ENCODE measurements at regions not wholly inside any gene's neighbourhood (a gene's known extent, or its start where the extent isn't known, plus 50 kb on each side); places are given as distances from the start of the nearest gene placed in this dataset.

DNA sequence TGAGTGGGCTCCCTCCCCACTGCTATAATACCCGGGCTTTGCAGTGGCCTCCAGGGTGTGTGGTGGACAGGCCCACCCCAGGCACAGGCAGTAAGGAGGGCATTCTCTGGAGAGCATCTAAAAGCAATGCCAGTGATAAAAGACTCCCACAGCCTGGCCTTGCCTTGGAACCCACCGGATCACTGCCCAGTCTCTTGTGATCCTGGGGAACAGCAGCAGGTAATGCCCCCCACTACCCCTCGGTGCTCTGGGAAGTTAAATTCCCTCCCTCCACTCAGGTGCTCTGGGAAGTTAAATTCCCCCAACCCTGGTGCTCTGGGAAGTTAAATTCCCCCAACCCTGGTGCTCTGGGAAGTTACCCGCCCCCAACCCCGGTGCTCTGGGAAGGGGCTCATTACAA lies 565.2 kb downstream of the TCERG1L start:
- POLR2A ChIA-PET, result no interaction called here
- Histone ChIP-seq H3K4me3 (no peak overlapping the region), H3K27ac (no peak overlapping the region), H3K9me3 (no peaks in the 10 kb centered on the region), H3K4me1 (no peaks in the 10 kb centered on the region), H3K4me2 (no peak overlapping the region)
- no peak for TF ChIP-seq TFCP2L1 (CRISPR knock-in tag; IDR thresholded peaks at IDR 0.05)
- TF ChIP-seq RARB (CRISPR knock-in tag; IDR thresholded peaks at IDR 0.05), result no peak
- no peak for TF ChIP-seq NR3C1 (IDR thresholded peaks at IDR 0.05)
- TF ChIP-seq FOSB (CRISPR knock-in tag; IDR thresholded peaks at IDR 0.05), result no peak
- no peak for TF ChIP-seq NPAS2 (CRISPR knock-in tag; IDR thresholded peaks at IDR 0.05; ENCODE audit: borderline replicate concordance)
- TF ChIP-seq FOXS1 (CRISPR knock-in tag; IDR thresholded peaks at IDR 0.05), result no peak
- ATAC-seq (no peak), FAIRE-seq (no peak), DNase-seq (ENCODE audit: low read depth in 1 of 2, low spot score in 1 of 2) (no peak)
- CTCF ChIA-PET, result no interaction called here
- WGBS (ENCODE audit: missing lambda C conversion rate), result 0% methylated on average over 2 of the region's 5 CpGs

GRCh38 chr10:130747356-130747755 lies 564.2 kb downstream of the TCERG1L start:
- Histone ChIP-seq H3K9me3 (no peaks in the 10 kb centered on the region), H3K27ac (no peak overlapping the region), H3K4me1 (no peaks in the 10 kb centered on the region), H3K4me3 (no peak overlapping the region), H3K4me2 (no peak overlapping the region)
- CTCF ChIA-PET, result no interaction called here
- no peak for DNase-seq (ENCODE audit: low read depth in 1 of 2, low spot score in 1 of 2)
- FAIRE-seq, result no peak
- no peak for ATAC-seq
- WGBS (ENCODE audit: missing lambda C conversion rate), result 31% methylated on average over 11 of the region's 11 CpGs
- TF ChIP-seq PHF8 (IDR thresholded peaks at IDR 0.05; ENCODE audit: borderline replicate concordance, low read depth) (no peak), SREBF2 (IDR thresholded peaks at IDR 0.05) (no peak), KDM1A (IDR thresholded peaks at IDR 0.05; ENCODE audit: low read depth) (no peak), HES2 (IDR thresholded peaks at IDR 0.05) (no peak), FOSB (CRISPR knock-in tag; IDR thresholded peaks at IDR 0.05) (no peak), PBX3 (IDR thresholded peaks at IDR 0.05) (no peak), FOSL2 (IDR thresholded peaks at IDR 0.05) (no peak), FOSL2 (CRISPR knock-in tag; IDR thresholded peaks at IDR 0.05) (no peak), REST (IDR thresholded peaks at IDR 0.05) (no peak), HEYL (CRISPR knock-in tag; IDR thresholded peaks at IDR 0.05) (no peak), NR3C1 (IDR thresholded peaks at IDR 0.05) (no peak), GATA3 (IDR thresholded peaks at IDR 0.05; ENCODE audit: borderline replicate concordance) (no peak), NFE2L2 (conservative IDR thresholded peaks at IDR 0.05; ENCODE audit: low read length) (no peak), JUN (IDR thresholded peaks at IDR 0.05) (no peak), CBX8 (IDR thresholded peaks at IDR 0.05) (no peak), HOXA7 (CRISPR knock-in tag; IDR thresholded peaks at IDR 0.05) (no peak), MYC (IDR thresholded peaks at IDR 0.05; ENCODE audit: borderline replicate concordance, low read length) (no peak), MAFK (IDR thresholded peaks at IDR 0.05; ENCODE audit: partially characterized antibody) (no peak)
- TF ChIP-seq, protein P1, sequence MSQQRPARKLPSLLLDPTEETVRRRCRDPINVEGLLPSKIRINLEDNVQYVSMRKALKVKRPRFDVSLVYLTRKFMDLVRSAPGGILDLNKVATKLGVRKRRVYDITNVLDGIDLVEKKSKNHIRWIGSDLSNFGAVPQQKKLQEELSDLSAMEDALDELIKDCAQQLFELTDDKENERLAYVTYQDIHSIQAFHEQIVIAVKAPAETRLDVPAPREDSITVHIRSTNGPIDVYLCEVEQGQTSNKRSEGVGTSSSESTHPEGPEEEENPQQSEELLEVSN (IDR thresholded peaks at IDR 0.05; ENCODE audit: borderline replicate concordance, low read depth), result no peak
- TF ChIP-seq, protein P2, sequence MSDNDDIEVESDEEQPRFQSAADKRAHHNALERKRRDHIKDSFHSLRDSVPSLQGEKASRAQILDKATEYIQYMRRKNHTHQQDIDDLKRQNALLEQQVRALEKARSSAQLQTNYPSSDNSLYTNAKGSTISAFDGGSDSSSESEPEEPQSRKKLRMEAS (IDR thresholded peaks at IDR 0.05), result no peak
- POLR2A ChIA-PET, result no interaction called here

Data from A549 (cell line).